GM12878 (cell line): ENCODE measurements at regions not wholly inside any gene's neighbourhood (a gene's known extent, or its start where the extent isn't known, plus 50 kb on each side); places are given as distances from the start of the nearest gene placed in this dataset.

Experiments used
- ATAC-seq: fragments of 200-7000 bp; cut with Tn5 transposase; 3 replicates; pipeline ENCODE4 v1.9.1; 2020; ENCODE audit warnings: mild to moderate bottlenecking, moderate library complexity
- BruUV-seq: library from RNA; stranded (reverse); fragments of 400-500 nt; replicated peaks from 2 replicates; lab custom pipeline; 2021; lab: Mats Ljungman, UMichigan
- CTCF ChIA-PET: fragments of 300-600 bp; sonication (Branson Sonifier 250); formaldehyde crosslinking; extraction: SDS; loops from one replicate; lab custom pipeline; 2021; ENCODE audit warnings: inconsistent platforms; lab: Yijun Ruan, JAX
- POLR2A ChIA-PET: fragments of 350-600 bp; formaldehyde crosslinking; extraction: SDS; loops from one replicate; lab custom pipeline; 2021; ENCODE audit warnings: inconsistent platforms; lab: Charles Lee
- RAD21 ChIA-PET: fragments of 300-600 bp; sonication (Branson Sonifier 250); formaldehyde crosslinking; loops from one replicate; lab custom pipeline; 2023; ENCODE audit warnings: antibody characterized with exemption; ENCODE audit not compliant: unreplicated experiment; lab: Charles Lee
- SMC1A ChIA-PET: fragments of 300-600 bp; sonication (Branson Sonifier 250); formaldehyde crosslinking; loops from one replicate; lab custom pipeline; 2023; ENCODE audit not compliant: unreplicated experiment, uncharacterized antibody; lab: Charles Lee
- DNase-seq: peaks from one replicate; pipeline ENCODE4 v3.0.0-alpha.2; 2011; ENCODE audit warnings: low read depth, low spot score
- FAIRE-seq: peaks from 3 replicates; lab custom pipeline; 2011; peaks lifted over from hg19 to GRCh38; lab: Jason Lieb, UNC
- H2AFZ ChIP-seq: 2 replicates; pipeline ENCODE4 v1.6.0; 2011; ENCODE audit warnings: low read depth, low read length, control low read depth; ENCODE audit not compliant: control insufficient read depth
- H3K27ac ChIP-seq: 2 replicates; pipeline ENCODE4 v1.5.1; 2011; ENCODE audit warnings: control low read depth; ENCODE audit not compliant: control insufficient read depth, insufficient read depth
- H3K27me3 ChIP-seq, 2 experiments: replicated peaks in 1 of 2; 2 replicates each; pipeline versions ENCODE4 v1.6.0 to v1.6.1; 2011; ENCODE audit warnings: low read length in 1 of 2; ENCODE audit not compliant: control insufficient read depth in 2 of 2, insufficient read depth in 2 of 2
- H3K36me3 ChIP-seq, 2 experiments: 2 replicates each; pipeline ENCODE4 v1.5.1; 2011; ENCODE audit warnings: low read length in 1 of 2; ENCODE audit not compliant: control insufficient read depth in 2 of 2, insufficient read depth in 2 of 2
- H3K4me1 ChIP-seq: 2 replicates; pipeline ENCODE4 v1.6.1; 2011; ENCODE audit warnings: mild to moderate bottlenecking, low read length, moderate library complexity, mixed read lengths; ENCODE audit not compliant: control insufficient read depth, insufficient read depth
- H3K4me2 ChIP-seq: 2 replicates; pipeline ENCODE4 v1.6.0; 2011; ENCODE audit warnings: control low read depth; ENCODE audit not compliant: control insufficient read depth, insufficient read depth
- H3K4me3 ChIP-seq: fragments of 200-600 bp; sonication (generic); 2 replicates; pipeline ENCODE4 v1.5.1; 2016
- H3K79me2 ChIP-seq: 2 replicates; pipeline ENCODE4 v1.6.0; 2011; ENCODE audit warnings: low read length; ENCODE audit not compliant: control insufficient read depth, insufficient read depth
- H3K9ac ChIP-seq: 2 replicates; pipeline ENCODE4 v1.8.0; 2011; ENCODE audit warnings: low read length, control low read depth, mixed read lengths; ENCODE audit not compliant: control insufficient read depth, insufficient read depth
- H3K9me3 ChIP-seq: replicated peaks from 3 replicates; pipeline ENCODE4 v1.5.1; 2011; ENCODE audit warnings: mild to moderate bottlenecking, low read length; ENCODE audit not compliant: control insufficient read depth, insufficient read depth
- H4K20me1 ChIP-seq: 2 replicates; pipeline ENCODE4 v1.6.0; 2011; ENCODE audit not compliant: control insufficient read depth, insufficient read depth
- MEF2B ChIP-seq: fragments of 450-650 bp; IDR thresholded peaks from 2 replicates; pipeline ENCODE4 v1.6.1; 2018; ENCODE audit warnings: mild to moderate bottlenecking, moderate library complexity; ENCODE audit not compliant: partially characterized antibody, poor library complexity, severe bottlenecking
- MTA2 ChIP-seq: fragments of 450-650 bp; IDR thresholded peaks from 2 replicates; pipeline ENCODE4 v1.6.1; 2016; ENCODE audit warnings: low read depth, mild to moderate bottlenecking, moderate library complexity
- MTA3 ChIP-seq: IDR thresholded peaks from 2 replicates; pipeline ENCODE4 v1.6.1; 2012; ENCODE audit warnings: low read length, inconsistent platforms, borderline replicate concordance
- RAD21 ChIP-seq: IDR thresholded peaks from 2 replicates; pipeline ENCODE4 v1.6.1; 2011; ENCODE audit warnings: mild to moderate bottlenecking, low read depth, low read length, moderate library complexity; ENCODE audit not compliant: insufficient read depth
- SIX5 ChIP-seq: IDR thresholded peaks from 2 replicates; pipeline ENCODE4 v1.6.1; 2011; ENCODE audit warnings: mild to moderate bottlenecking, low read depth, low read length, moderate library complexity; ENCODE audit not compliant: severe bottlenecking
- SKIL ChIP-seq: fragments of 450-650 bp; IDR thresholded peaks from 2 replicates; pipeline ENCODE4 v1.6.1; 2017; ENCODE audit warnings: mild to moderate bottlenecking, low read depth, inconsistent platforms; ENCODE audit not compliant: poor library complexity, severe bottlenecking
- SUPT20H ChIP-seq: IDR thresholded peaks from 2 replicates; pipeline ENCODE4 v1.6.1; 2011; ENCODE audit warnings: low read depth, mild to moderate bottlenecking, low read length, moderate library complexity, borderline replicate concordance; ENCODE audit not compliant: control insufficient read depth
- WGBS: methylation state at CpG from one replicate; pipeline ENCODE4 v1.1.6; 2016; ENCODE audit warnings: low lambda C conversion rate; ENCODE audit not compliant: insufficient replicate concordance, insufficient coverage; ENCODE audit errors: missing lambda C conversion rate; 5-methylcytosine and 5-hydroxymethylcytosine counted together
- in situ Hi-C: fragments of 300-500 bp; cut with MboI; formaldehyde crosslinking; loops from 9 replicates; pipeline ENCODE4 v1.14.3; 2018; ENCODE audit warnings: mixed read lengths
- intact Hi-C: fragments of 100-400 bp; cut with micrococcal nuclease; formaldehyde crosslinking; loops from one replicate; pipeline ENCODE4 v1.14.2; 2022; ENCODE audit not compliant: unreplicated experiment
- TF ChIP-seq, protein P1 (sequence below): fragments of 450-650 bp; IDR thresholded peaks from 2 replicates; pipeline ENCODE4 v1.6.1; 2017; ENCODE audit warnings: antibody characterized with exemption, mild to moderate bottlenecking, moderate library complexity
- TF ChIP-seq, protein P2 (sequence below): fragments of 150-350 bp; IDR thresholded peaks from 2 replicates; pipeline ENCODE4 v1.6.1; 2016; ENCODE audit warnings: low read depth, low read length

DNA sequence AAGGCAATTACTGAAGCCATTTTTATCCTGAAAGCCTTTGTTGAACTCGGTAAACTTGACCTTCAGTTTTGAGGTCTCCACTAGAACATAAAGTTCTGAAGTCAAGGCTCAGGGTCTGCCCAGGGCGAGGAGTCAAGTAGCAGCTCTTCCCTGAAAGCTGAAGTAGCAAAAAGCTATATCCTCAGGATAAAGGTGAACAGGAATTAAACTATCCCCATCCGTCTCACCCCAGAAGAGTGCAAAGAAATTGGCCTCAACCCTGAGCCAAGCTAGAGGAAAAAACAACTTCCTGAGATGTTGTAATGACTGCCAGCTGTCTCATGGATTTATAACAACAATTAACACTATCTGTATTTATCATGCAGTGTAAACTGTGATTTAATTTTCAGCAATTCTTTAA lies 590.8 kb downstream of the SPRY1 start:
- no peak overlapping the region for H2AFZ ChIP-seq
- 13% methylated on average over 3 of the region's 3 CpGs for WGBS
- no peaks in the 10 kb centered on the region for H4K20me1 ChIP-seq
- no peaks in the 10 kb centered on the region for H3K4me1 ChIP-seq
- in situ Hi-C loops (no loop called here), intact Hi-C loops (no loop called here)
- CTCF ChIA-PET: no interaction called here
- FAIRE-seq (no peak), DNase-seq (no peak)
- H3K4me2 ChIP-seq: no peak overlapping the region
- POLR2A ChIA-PET: no interaction called here
- H3K4me3 ChIP-seq: no peak overlapping the region
- H3K9ac ChIP-seq: no peak overlapping the region
- RAD21 ChIA-PET: no interaction called here
- TF ChIP-seq SIX5 (no peak), SKIL (no peak), MTA2 (no peak), SUPT20H (no peak), MEF2B (no peak)
- TF ChIP-seq, all 136 proteins: peak for 0
- Histone ChIP-seq H3K36me3 (no peaks in the 10 kb centered on the region), H3K9me3 (no peaks in the 10 kb centered on the region), H3K27me3 (no peaks in the 10 kb centered on the region), H3K79me2 (no peaks in the 10 kb centered on the region), H3K27ac (no peak overlapping the region)
- SMC1A ChIA-PET: no interaction called here
- BruUV-seq: no TSS peak
- no peak for ATAC-seq

DNA sequence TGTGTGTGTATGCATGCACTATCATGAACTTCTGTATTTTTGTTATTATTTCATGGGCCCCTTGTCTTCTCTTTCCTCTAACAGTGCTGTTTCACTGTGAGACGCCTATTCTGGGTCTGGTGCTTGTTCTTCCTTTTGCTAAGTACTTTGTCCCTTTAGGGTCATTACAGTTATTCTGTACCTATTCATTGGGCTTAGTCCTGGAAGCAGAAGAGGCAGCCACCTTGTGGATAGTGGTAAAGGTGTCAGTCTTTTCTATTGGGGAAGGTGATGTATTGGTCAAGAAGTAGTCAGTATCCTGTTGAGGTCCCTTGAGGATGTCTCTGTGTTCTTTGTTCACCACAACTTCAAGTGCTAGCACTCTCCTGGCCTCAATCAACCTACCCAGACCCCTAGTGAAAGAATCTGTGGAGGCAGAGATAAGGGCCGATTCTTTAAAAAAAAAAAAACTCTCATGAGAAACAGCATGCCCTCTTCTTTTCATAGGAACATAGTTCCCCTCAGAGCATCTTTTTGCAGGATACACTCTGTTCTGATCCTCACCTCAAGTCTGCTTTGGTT lies 593.8 kb downstream of the SPRY1 start:
- H3K9ac ChIP-seq: no peak overlapping the region
- no peak overlapping the region for H2AFZ ChIP-seq
- no peaks in the 10 kb centered on the region for H4K20me1 ChIP-seq
- in situ Hi-C loops (no loop called here), intact Hi-C loops (no loop called here)
- ATAC-seq: no peak
- ChIA-PET POLR2A (no interaction called here), RAD21 (no interaction called here), SMC1A (no interaction called here), CTCF (no interaction called here)
- H3K27ac ChIP-seq: no peak overlapping the region
- FAIRE-seq: no peak
- H3K9me3 ChIP-seq: no peaks in the 10 kb centered on the region
- no peaks in the 10 kb centered on the region for H3K4me1 ChIP-seq
- DNase-seq: no peak
- no peaks in the 10 kb centered on the region for H3K36me3 ChIP-seq
- WGBS: 24% methylated on average over 2 of the region's 2 CpGs
- BruUV-seq: no TSS peak
- no peaks in the 10 kb centered on the region for H3K27me3 ChIP-seq
- no peaks in the 10 kb centered on the region for H3K79me2 ChIP-seq
- H3K4me3 ChIP-seq: no peak overlapping the region
- H3K4me2 ChIP-seq: no peak overlapping the region
- TF ChIP-seq, protein P1, sequence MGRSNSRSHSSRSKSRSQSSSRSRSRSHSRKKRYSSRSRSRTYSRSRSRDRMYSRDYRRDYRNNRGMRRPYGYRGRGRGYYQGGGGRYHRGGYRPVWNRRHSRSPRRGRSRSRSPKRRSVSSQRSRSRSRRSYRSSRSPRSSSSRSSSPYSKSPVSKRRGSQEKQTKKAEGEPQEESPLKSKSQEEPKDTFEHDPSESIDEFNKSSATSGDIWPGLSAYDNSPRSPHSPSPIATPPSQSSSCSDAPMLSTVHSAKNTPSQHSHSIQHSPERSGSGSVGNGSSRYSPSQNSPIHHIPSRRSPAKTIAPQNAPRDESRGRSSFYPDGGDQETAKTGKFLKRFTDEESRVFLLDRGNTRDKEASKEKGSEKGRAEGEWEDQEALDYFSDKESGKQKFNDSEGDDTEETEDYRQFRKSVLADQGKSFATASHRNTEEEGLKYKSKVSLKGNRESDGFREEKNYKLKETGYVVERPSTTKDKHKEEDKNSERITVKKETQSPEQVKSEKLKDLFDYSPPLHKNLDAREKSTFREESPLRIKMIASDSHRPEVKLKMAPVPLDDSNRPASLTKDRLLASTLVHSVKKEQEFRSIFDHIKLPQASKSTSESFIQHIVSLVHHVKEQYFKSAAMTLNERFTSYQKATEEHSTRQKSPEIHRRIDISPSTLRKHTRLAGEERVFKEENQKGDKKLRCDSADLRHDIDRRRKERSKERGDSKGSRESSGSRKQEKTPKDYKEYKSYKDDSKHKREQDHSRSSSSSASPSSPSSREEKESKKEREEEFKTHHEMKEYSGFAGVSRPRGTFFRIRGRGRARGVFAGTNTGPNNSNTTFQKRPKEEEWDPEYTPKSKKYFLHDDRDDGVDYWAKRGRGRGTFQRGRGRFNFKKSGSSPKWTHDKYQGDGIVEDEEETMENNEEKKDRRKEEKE: no peak
- TF ChIP-seq, protein P2, sequence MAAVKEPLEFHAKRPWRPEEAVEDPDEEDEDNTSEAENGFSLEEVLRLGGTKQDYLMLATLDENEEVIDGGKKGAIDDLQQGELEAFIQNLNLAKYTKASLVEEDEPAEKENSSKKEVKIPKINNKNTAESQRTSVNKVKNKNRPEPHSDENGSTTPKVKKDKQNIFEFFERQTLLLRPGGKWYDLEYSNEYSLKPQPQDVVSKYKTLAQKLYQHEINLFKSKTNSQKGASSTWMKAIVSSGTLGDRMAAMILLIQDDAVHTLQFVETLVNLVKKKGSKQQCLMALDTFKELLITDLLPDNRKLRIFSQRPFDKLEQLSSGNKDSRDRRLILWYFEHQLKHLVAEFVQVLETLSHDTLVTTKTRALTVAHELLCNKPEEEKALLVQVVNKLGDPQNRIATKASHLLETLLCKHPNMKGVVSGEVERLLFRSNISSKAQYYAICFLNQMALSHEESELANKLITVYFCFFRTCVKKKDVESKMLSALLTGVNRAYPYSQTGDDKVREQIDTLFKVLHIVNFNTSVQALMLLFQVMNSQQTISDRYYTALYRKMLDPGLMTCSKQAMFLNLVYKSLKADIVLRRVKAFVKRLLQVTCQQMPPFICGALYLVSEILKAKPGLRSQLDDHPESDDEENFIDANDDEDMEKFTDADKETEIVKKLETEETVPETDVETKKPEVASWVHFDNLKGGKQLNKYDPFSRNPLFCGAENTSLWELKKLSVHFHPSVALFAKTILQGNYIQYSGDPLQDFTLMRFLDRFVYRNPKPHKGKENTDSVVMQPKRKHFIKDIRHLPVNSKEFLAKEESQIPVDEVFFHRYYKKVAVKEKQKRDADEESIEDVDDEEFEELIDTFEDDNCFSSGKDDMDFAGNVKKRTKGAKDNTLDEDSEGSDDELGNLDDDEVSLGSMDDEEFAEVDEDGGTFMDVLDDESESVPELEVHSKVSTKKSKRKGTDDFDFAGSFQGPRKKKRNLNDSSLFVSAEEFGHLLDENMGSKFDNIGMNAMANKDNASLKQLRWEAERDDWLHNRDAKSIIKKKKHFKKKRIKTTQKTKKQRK: no peak
- TF ChIP-seq MTA3 (no peak), RAD21 (no peak)
